Activated B cell treated with CpG ODN at 0.5 μM for 24 hours (primary cell): ENCODE measurements at regions not wholly inside any gene's neighbourhood (a gene's known extent, or its start where the extent isn't known, plus 50 kb on each side); places are given as distances from the start of the nearest gene placed in this dataset.

ENCODE experiments used
- ATAC-seq: fragments of 200-7000 bp; cut with Tn5 transposase; one replicate; pipeline ENCODE4 v1.10.0; 2021; ENCODE audit warnings: low read depth, mild to moderate bottlenecking, moderate library complexity
- CTCF ChIA-PET: fragments of 350-600 bp; sonication (Branson Sonifier 250); formaldehyde crosslinking; loops from one replicate; lab custom pipeline; 2021; ENCODE audit warnings: antibody characterized with exemption; lab: Charles Lee
- POLR2A ChIA-PET: fragments of 350-600 bp; sonication (Branson Sonifier 250); formaldehyde crosslinking; loops from one replicate; lab custom pipeline; 2021; ENCODE audit warnings: antibody characterized with exemption; lab: Charles Lee
- DNase-seq: peaks from one replicate; pipeline ENCODE4 v3.0.0; 2022
- H3K27ac Mint-ChIP-seq: one replicate; pipeline ENCODE4 v1.8.0; 2020; ENCODE audit warnings: mixed read lengths
- H3K27me3 Mint-ChIP-seq: one replicate; pipeline ENCODE4 v1.8.0; 2021; ENCODE audit warnings: mixed read lengths
- H3K36me3 Mint-ChIP-seq: one replicate; pipeline ENCODE4 v1.8.0; 2021; ENCODE audit warnings: low read depth, mixed read lengths
- H3K4me1 Mint-ChIP-seq: one replicate; pipeline ENCODE4 v1.8.0; 2021; ENCODE audit warnings: mixed read lengths
- H3K4me3 Mint-ChIP-seq: one replicate; pipeline ENCODE4 v1.8.0; 2020; ENCODE audit warnings: mild to moderate bottlenecking, mixed read lengths
- H3K9me3 Mint-ChIP-seq: one replicate; pipeline ENCODE4 v1.8.0; 2020; ENCODE audit warnings: mixed read lengths
- CTCF ChIP-seq: fragments of 200-600 bp; IDR thresholded peaks from one replicate; pipeline ENCODE4 v1.8.0; 2022; ENCODE audit warnings: antibody characterized with exemption, mild to moderate bottlenecking
- intact Hi-C: fragments of 100-400 bp; cut with micrococcal nuclease; formaldehyde crosslinking; loops from one replicate; pipeline ENCODE4 v1.15.1; 2024

GRCh38 chr6:97629180-97629579 is 346.2 kb upstream of the MMS22L start:
- no peak overlapping the region for H3K4me3 Mint-ChIP-seq
- POLR2A ChIA-PET, result no interaction called here
- no peaks in the 10 kb centered on the region for H3K36me3 Mint-ChIP-seq
- no peak for ATAC-seq
- H3K4me1 Mint-ChIP-seq, result peaks cover 2% of the 10 kb centered on the region
- no peaks in the 10 kb centered on the region for H3K27me3 Mint-ChIP-seq
- no peak for TF ChIP-seq CTCF
- H3K27ac Mint-ChIP-seq, result no peak overlapping the region
- CTCF ChIA-PET, result no interaction called here
- no peaks in the 10 kb centered on the region for H3K9me3 Mint-ChIP-seq
- no peak for DNase-seq
- intact Hi-C loops, result no loop called here

GRCh38 chr6:97630604-97631003 is 347.6 kb upstream of the MMS22L start:
- Mint-ChIP-seq H3K36me3 (no peaks in the 10 kb centered on the region), H3K4me3 (no peak overlapping the region), H3K27ac (no peak overlapping the region), H3K9me3 (no peaks in the 10 kb centered on the region), H3K27me3 (no peaks in the 10 kb centered on the region), H3K4me1 (peaks cover 2% of the 10 kb centered on the region)
- no peak for ATAC-seq
- intact Hi-C loops, result no loop called here
- POLR2A ChIA-PET, result no interaction called here
- CTCF ChIA-PET, result no interaction called here
- no peak for DNase-seq
- TF ChIP-seq CTCF, result no peak

GRCh38 chr6:97632341-97632740 is 349.3 kb upstream of the MMS22L start:
- Mint-ChIP-seq H3K4me1 (no peaks in the 10 kb centered on the region), H3K27ac (no peak overlapping the region), H3K9me3 (peaks cover 2% of the 10 kb centered on the region), H3K36me3 (no peaks in the 10 kb centered on the region), H3K27me3 (no peaks in the 10 kb centered on the region), H3K4me3 (no peak overlapping the region)
- intact Hi-C loops, result no loop called here
- DNase-seq, result no peak
- no peak for ATAC-seq
- ChIA-PET CTCF (no interaction called here), POLR2A (no interaction called here)
- no peak for TF ChIP-seq CTCF

- CTCF ChIA-PET, result no interaction called here
- ATAC-seq, result no peak
- Mint-ChIP-seq H3K4me1 (no peaks in the 10 kb centered on the region), H3K27me3 (no peaks in the 10 kb centered on the region), H3K9me3 (peaks cover 14% of the 10 kb centered on the region), H3K4me3 (no peak overlapping the region), H3K36me3 (no peaks in the 10 kb centered on the region), H3K27ac (no peak overlapping the region)
- POLR2A ChIA-PET, result no interaction called here
- intact Hi-C loops, result no loop called here
- TF ChIP-seq CTCF, result no peak
- DNase-seq, result no peak
Observed at GRCh38 chr6:97639702-97640101, 356.7 kb upstream of the MMS22L start.

GRCh38 chr6:97644353-97644752 is 361.3 kb upstream of the MMS22L start:
- no peaks in the 10 kb centered on the region for H3K4me1 Mint-ChIP-seq
- H3K4me3 Mint-ChIP-seq, result no peak overlapping the region
- TF ChIP-seq CTCF, result no peak
- H3K27me3 Mint-ChIP-seq, result peaks cover 2% of the 10 kb centered on the region
- intact Hi-C loops, result no loop called here
- no peak overlapping the region for H3K27ac Mint-ChIP-seq
- CTCF ChIA-PET, result no interaction called here
- no peak for DNase-seq
- H3K9me3 Mint-ChIP-seq, result peaks cover 9% of the 10 kb centered on the region
- ATAC-seq, result no peak
- H3K36me3 Mint-ChIP-seq, result no peaks in the 10 kb centered on the region
- POLR2A ChIA-PET, result no interaction called here
